H7 (cell line): ENCODE measurements at regions not wholly inside any gene's neighbourhood (a gene's known extent, or its start where the extent isn't known, plus 50 kb on each side); places are given as distances from the start of the nearest gene placed in this dataset.

Experiments used
- DNase-seq: peaks from one replicate; pipeline ENCODE4 v3.0.0; 2012
- H3K27me3 ChIP-seq: 2 replicates; pipeline ENCODE4 v1.6.0; 2011; ENCODE audit warnings: mild to moderate bottlenecking, low read length; ENCODE audit not compliant: control insufficient read depth, insufficient read depth
- H3K36me3 ChIP-seq: replicated peaks from 2 replicates; pipeline ENCODE4 v1.5.1; 2011; ENCODE audit warnings: low read length; ENCODE audit not compliant: control insufficient read depth, insufficient read depth
- H3K4me3 ChIP-seq: 2 replicates; pipeline ENCODE4 v1.5.1; 2011; ENCODE audit warnings: low read depth, mild to moderate bottlenecking, control low read depth, low read length, moderate library complexity; ENCODE audit not compliant: insufficient read depth

GRCh38 chr6:68468244-68468884, 166.7 kb upstream of the ADGRB3 start:
- DNase-seq: peak; percentile 6
- Histone ChIP-seq H3K36me3 (no peaks in the 10 kb centered on the region), H3K27me3 (no peaks in the 10 kb centered on the region), H3K4me3 (no peak overlapping the region)

- H3K27me3 ChIP-seq: no peaks in the 10 kb centered on the region
Observed at GRCh38 chr6:68458447-68458846, 176.6 kb upstream of the ADGRB3 start.

GRCh38 chr6:68447112-68447511, 188.0 kb upstream of the ADGRB3 start:
- Histone ChIP-seq H3K4me3 (no peak overlapping the region), H3K27me3 (no peaks in the 10 kb centered on the region), H3K36me3 (no peaks in the 10 kb centered on the region)
- DNase-seq: peak; percentile 0

More at GRCh38 chr6:68458447-68458846, 176.6 kb upstream of the ADGRB3 start:
- H3K4me3 ChIP-seq: no peak overlapping the region
- no peaks in the 10 kb centered on the region for H3K36me3 ChIP-seq
- no peak for DNase-seq

- no peaks in the 10 kb centered on the region for H3K27me3 ChIP-seq
- no peak for DNase-seq
- no peaks in the 10 kb centered on the region for H3K36me3 ChIP-seq
- H3K4me3 ChIP-seq: no peak overlapping the region
Observed at GRCh38 chr6:68445926-68446325, 189.2 kb upstream of the ADGRB3 start.

GRCh38 chr6:68443704-68444103, 191.4 kb upstream of the ADGRB3 start:
- DNase-seq: no peak
- Histone ChIP-seq H3K4me3 (no peak overlapping the region), H3K27me3 (no peaks in the 10 kb centered on the region), H3K36me3 (no peaks in the 10 kb centered on the region)

- DNase-seq: no peak
- Histone ChIP-seq H3K4me3 (no peak overlapping the region), H3K36me3 (no peaks in the 10 kb centered on the region), H3K27me3 (no peaks in the 10 kb centered on the region)
Observed at GRCh38 chr6:68427630-68428029, 207.5 kb upstream of the ADGRB3 start.

GRCh38 chr6:68410021-68410420, 225.1 kb upstream of the ADGRB3 start:
- DNase-seq: no peak
- no peaks in the 10 kb centered on the region for H3K27me3 ChIP-seq
- no peak overlapping the region for H3K4me3 ChIP-seq
- no peaks in the 10 kb centered on the region for H3K36me3 ChIP-seq

- no peaks in the 10 kb centered on the region for H3K27me3 ChIP-seq
- DNase-seq: no peak
Observed at GRCh38 chr6:68400396-68400795, 234.7 kb upstream of the ADGRB3 start.

GRCh38 chr6:68391953-68392352, 243.1 kb upstream of the ADGRB3 start:
- no peak for DNase-seq
- Histone ChIP-seq H3K27me3 (no peaks in the 10 kb centered on the region), H3K4me3 (no peak overlapping the region), H3K36me3 (no peaks in the 10 kb centered on the region)

More at GRCh38 chr6:68400396-68400795, 234.7 kb upstream of the ADGRB3 start:
- Histone ChIP-seq H3K36me3 (no peaks in the 10 kb centered on the region), H3K4me3 (no peak overlapping the region)

- H3K4me3 ChIP-seq: no peak overlapping the region
- no peaks in the 10 kb centered on the region for H3K27me3 ChIP-seq
- no peak for DNase-seq
- no peaks in the 10 kb centered on the region for H3K36me3 ChIP-seq
Observed at GRCh38 chr6:68372991-68373390, 262.1 kb upstream of the ADGRB3 start.

- no peaks in the 10 kb centered on the region for H3K27me3 ChIP-seq
Observed at GRCh38 chr6:68368845-68369244, 266.2 kb upstream of the ADGRB3 start.

GRCh38 chr6:68364271-68364805, 270.7 kb upstream of the ADGRB3 start:
- no peak for DNase-seq
- H3K36me3 ChIP-seq: no peaks in the 10 kb centered on the region
- H3K4me3 ChIP-seq: no peak overlapping the region
- no peaks in the 10 kb centered on the region for H3K27me3 ChIP-seq

More at GRCh38 chr6:68368845-68369244, 266.2 kb upstream of the ADGRB3 start:
- Histone ChIP-seq H3K36me3 (no peaks in the 10 kb centered on the region), H3K4me3 (no peak overlapping the region)
- no peak for DNase-seq

GRCh38 chr6:68343901-68344300, 291.2 kb upstream of the ADGRB3 start:
- Histone ChIP-seq H3K4me3 (no peak overlapping the region), H3K36me3 (no peaks in the 10 kb centered on the region), H3K27me3 (no peaks in the 10 kb centered on the region)
- DNase-seq: peak; percentile 31

GRCh38 chr6:68342286-68342685, 292.8 kb upstream of the ADGRB3 start:
- no peaks in the 10 kb centered on the region for H3K36me3 ChIP-seq
- H3K27me3 ChIP-seq: no peaks in the 10 kb centered on the region
- H3K4me3 ChIP-seq: no peak overlapping the region
- no peak for DNase-seq

GRCh38 chr6:68339488-68340131, 295.5 kb upstream of the ADGRB3 start:
- no peaks in the 10 kb centered on the region for H3K27me3 ChIP-seq
- H3K4me3 ChIP-seq: no peak overlapping the region
- no peaks in the 10 kb centered on the region for H3K36me3 ChIP-seq
- no peak for DNase-seq
